CD8-positive, alpha-beta memory T cell (primary cell): ENCODE measurements at regions not wholly inside any gene's neighbourhood (a gene's known extent, or its start where the extent isn't known, plus 50 kb on each side); places are given as distances from the start of the nearest gene placed in this dataset.

Experiments
- CTCF ChIA-PET: fragments of 350-600 bp; sonication (Branson Sonifier 250); formaldehyde crosslinking; loops from one replicate; lab custom pipeline; 2021; ENCODE audit warnings: antibody characterized with exemption; lab: Charles Lee
- POLR2A ChIA-PET: fragments of 350-600 bp; sonication (Branson Sonifier 250); formaldehyde crosslinking; loops from one replicate; lab custom pipeline; 2021; ENCODE audit warnings: antibody characterized with exemption; lab: Charles Lee
- DNase-seq, 5 donors: peaks; one replicate each; pipeline versions ENCODE4 v3.0.0 to v3.0.0-alpha.2; 2020 to 2022; ENCODE audit warnings: mixed read lengths in 1 of 5
- H3K27ac ChIP-seq: one replicate; pipeline ENCODE4 v1.7.0; 2013; ENCODE audit warnings: low read depth, mild to moderate bottlenecking, low read length, moderate library complexity
- H3K27me3 ChIP-seq: 2 replicates; pipeline ENCODE4 v1.7.0; 2013; ENCODE audit warnings: low read length, mild to moderate bottlenecking; ENCODE audit not compliant: insufficient read depth, poor library complexity, severe bottlenecking
- H3K36me3 ChIP-seq: 2 replicates; pipeline ENCODE4 v1.7.0; 2013; ENCODE audit warnings: mild to moderate bottlenecking, low read length, moderate library complexity; ENCODE audit not compliant: insufficient read depth
- H3K4me1 ChIP-seq: 2 replicates; pipeline ENCODE4 v1.7.0; 2013; ENCODE audit warnings: mild to moderate bottlenecking, low read length, moderate library complexity; ENCODE audit not compliant: insufficient read depth
- H3K4me3 ChIP-seq: 2 replicates; pipeline ENCODE4 v1.7.0; 2013; ENCODE audit warnings: mild to moderate bottlenecking, low read length
- H3K9me3 ChIP-seq: 2 replicates; pipeline ENCODE4 v1.7.0; 2013; ENCODE audit warnings: mild to moderate bottlenecking, low read length
- H3K27ac Mint-ChIP-seq, 8 donors: one replicate each; pipeline ENCODE4 v1.8.0; 2020 to 2021; ENCODE audit warnings: mixed read lengths in 8 of 8, mild to moderate bottlenecking in 6 of 8, inconsistent platforms in 3 of 8, moderate library complexity in 3 of 8
- H3K27me3 Mint-ChIP-seq, 2 donors: one replicate each; pipeline ENCODE4 v1.8.0; 2020 to 2021; ENCODE audit warnings: mixed read lengths in 2 of 2, mild to moderate bottlenecking in 1 of 2, moderate library complexity in 1 of 2
- H3K36me3 Mint-ChIP-seq, 3 donors: one replicate each; pipeline ENCODE4 v1.8.0; 2020 to 2021; ENCODE audit warnings: mixed read lengths in 3 of 3, inconsistent platforms in 1 of 3, mild to moderate bottlenecking in 1 of 3
- H3K4me1 Mint-ChIP-seq, 3 donors: one replicate each; pipeline ENCODE4 v1.8.0; 2020 to 2021; ENCODE audit warnings: mixed read lengths in 3 of 3, inconsistent platforms in 1 of 3, mild to moderate bottlenecking in 1 of 3
- H3K4me3 Mint-ChIP-seq, 7 donors: one replicate each; pipeline ENCODE4 v1.8.0; 2020 to 2021; ENCODE audit warnings: mixed read lengths in 7 of 7, mild to moderate bottlenecking in 6 of 7, moderate library complexity in 4 of 7, inconsistent platforms in 2 of 7
- H3K9me3 Mint-ChIP-seq, 5 donors: one replicate each; pipeline ENCODE4 v1.8.0; 2020 to 2022; ENCODE audit warnings: mixed read lengths in 5 of 5, mild to moderate bottlenecking in 3 of 5, moderate library complexity in 2 of 5, inconsistent platforms in 1 of 5

DNA sequence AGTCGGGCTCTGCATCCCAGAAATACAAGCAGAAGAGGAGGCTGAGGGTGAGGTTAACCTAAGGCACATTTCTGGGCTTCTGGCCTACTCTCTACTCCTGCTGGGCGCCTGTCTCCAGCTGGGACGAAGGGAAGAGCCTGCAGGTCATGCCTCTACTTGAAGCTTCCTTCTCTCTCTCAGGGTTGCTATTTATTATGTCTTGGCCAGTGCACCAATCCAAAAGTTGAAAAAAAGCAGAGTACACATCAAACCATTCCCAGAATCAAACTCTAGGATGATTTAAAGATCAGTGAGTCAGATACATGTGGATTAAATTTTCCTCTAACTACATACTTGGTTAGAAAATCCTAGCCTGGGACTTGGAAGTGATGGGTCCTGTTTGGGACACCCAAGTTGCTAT is 60.2 kb upstream of the CDON start:
- Histone ChIP-seq H3K27ac (no peak overlapping the region), H3K4me1 (no peaks in the 10 kb centered on the region), H3K9me3 (no peaks in the 10 kb centered on the region), H3K27me3 (no peaks in the 10 kb centered on the region), H3K4me3 (no peak overlapping the region), H3K36me3 (no peaks in the 10 kb centered on the region)
- no peak for DNase-seq
- H3K4me1 Mint-ChIP-seq, result no peaks in the 10 kb centered on the region
- no peaks in the 10 kb centered on the region for H3K36me3 Mint-ChIP-seq
- POLR2A ChIA-PET, result no interaction called here
- CTCF ChIA-PET, result no interaction called here
- peaks cover 0 to 7% of the 10 kb centered on the region in 2 donors for H3K27me3 Mint-ChIP-seq
- H3K27ac Mint-ChIP-seq, result peak overlapping the region in 1 of 8 donors; percentile 3
- H3K4me3 Mint-ChIP-seq, result no peak overlapping the region
- H3K9me3 Mint-ChIP-seq, result peaks cover 0 to 1% (median 0%) of the 10 kb centered on the region in 5 donors

DNA sequence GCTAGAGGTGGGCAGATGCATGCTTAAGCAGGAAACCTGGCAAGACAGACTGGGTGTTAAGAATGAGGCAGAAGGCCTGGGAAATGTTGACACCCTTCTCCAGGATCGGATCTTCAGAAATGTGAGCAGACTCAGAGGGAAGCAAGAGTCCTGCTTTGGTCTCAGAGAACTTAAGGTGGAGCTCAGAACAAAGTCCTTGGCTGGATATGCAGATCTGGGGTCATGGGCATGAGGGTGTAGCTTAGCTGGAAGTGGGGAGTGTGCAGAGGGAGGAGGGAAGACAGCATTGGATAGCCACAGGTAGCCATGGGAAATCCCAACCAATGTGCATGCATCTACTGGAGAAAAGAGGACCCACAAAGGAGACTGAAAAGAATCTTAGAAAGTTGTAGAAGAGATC is 58.6 kb upstream of the CDON start:
- Mint-ChIP-seq H3K36me3 (no peaks in the 10 kb centered on the region), H3K9me3 (peaks cover 0 to 1% (median 0%) of the 10 kb centered on the region in 5 donors), H3K4me3 (no peak overlapping the region), H3K4me1 (no peaks in the 10 kb centered on the region), H3K27me3 (peaks cover 0 to 7% of the 10 kb centered on the region in 2 donors), H3K27ac (no peak overlapping the region)
- Histone ChIP-seq H3K9me3 (no peaks in the 10 kb centered on the region), H3K27me3 (no peaks in the 10 kb centered on the region), H3K36me3 (no peaks in the 10 kb centered on the region), H3K27ac (no peak overlapping the region), H3K4me1 (no peaks in the 10 kb centered on the region), H3K4me3 (no peak overlapping the region)
- ChIA-PET CTCF (no interaction called here), POLR2A (no interaction called here)
- DNase-seq, result no peak

DNA sequence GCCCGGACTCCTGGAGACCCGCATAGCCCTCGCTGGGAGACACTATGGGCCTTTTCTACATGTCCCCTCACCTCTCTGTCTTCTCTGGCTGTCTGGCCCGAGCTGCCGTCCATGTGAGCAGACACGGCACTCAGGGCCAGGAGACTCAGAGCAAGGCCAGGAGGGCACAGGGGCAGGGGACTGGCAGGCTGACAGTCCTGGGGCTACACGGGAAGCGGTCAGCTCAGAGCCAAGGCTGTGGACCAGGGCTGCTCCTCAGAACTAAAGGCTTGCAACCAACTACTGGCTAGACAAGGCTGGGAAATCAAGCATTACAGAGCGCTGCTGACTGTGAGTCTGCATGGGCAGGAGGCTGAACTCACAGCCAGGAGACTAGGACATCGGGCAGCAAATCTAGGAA is 56.1 kb upstream of the CDON start:
- CTCF ChIA-PET, result no interaction called here
- no peak overlapping the region for H3K27ac ChIP-seq
- DNase-seq, result no peak
- Mint-ChIP-seq H3K27ac (no peak overlapping the region), H3K4me3 (no peak overlapping the region), H3K4me1 (no peaks in the 10 kb centered on the region), H3K9me3 (peaks cover 0 to 1% (median 0%) of the 10 kb centered on the region in 5 donors), H3K36me3 (no peaks in the 10 kb centered on the region), H3K27me3 (peaks cover 0 to 5% of the 10 kb centered on the region in 2 donors)
- H3K36me3 ChIP-seq, result no peaks in the 10 kb centered on the region
- no peaks in the 10 kb centered on the region for H3K9me3 ChIP-seq
- H3K4me3 ChIP-seq, result no peak overlapping the region
- no peaks in the 10 kb centered on the region for H3K27me3 ChIP-seq
- POLR2A ChIA-PET, result no interaction called here
- no peaks in the 10 kb centered on the region for H3K4me1 ChIP-seq

DNA sequence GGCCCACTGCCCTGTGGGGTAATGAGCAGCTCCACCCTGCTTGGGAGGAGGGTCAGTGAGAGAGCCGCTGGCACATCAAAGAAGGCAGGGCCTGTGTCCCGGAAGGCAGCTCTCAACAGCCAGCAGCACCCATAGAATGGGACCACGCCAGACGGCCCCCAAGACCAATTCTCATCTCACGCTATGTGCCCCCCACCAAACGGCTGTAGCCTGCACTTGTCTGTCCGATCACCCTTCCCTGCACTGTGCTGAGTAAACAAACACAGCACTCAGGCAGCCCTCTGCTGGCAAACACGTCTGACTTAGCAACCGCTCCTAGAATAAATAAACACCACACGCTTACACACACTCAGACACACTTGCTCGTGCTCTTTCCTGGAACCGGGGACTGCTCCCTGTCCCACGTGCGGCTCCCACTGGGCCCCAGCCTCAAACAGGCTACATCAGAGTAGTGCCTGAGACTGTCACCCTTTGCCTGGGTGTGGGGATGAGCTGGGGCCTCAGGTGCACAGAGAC is 53.2 kb upstream of the CDON start:
- H3K9me3 Mint-ChIP-seq, result no peaks in the 10 kb centered on the region
- H3K27me3 ChIP-seq, result no peaks in the 10 kb centered on the region
- no peak overlapping the region for H3K27ac ChIP-seq
- peaks cover 0 to 7% of the 10 kb centered on the region in 2 donors for H3K27me3 Mint-ChIP-seq
- H3K4me3 ChIP-seq, result no peak overlapping the region
- peak overlapping the region in 1 of 8 donors; percentile 75 for H3K27ac Mint-ChIP-seq
- H3K4me1 ChIP-seq, result no peaks in the 10 kb centered on the region
- CTCF ChIA-PET, result no interaction called here
- H3K9me3 ChIP-seq, result no peaks in the 10 kb centered on the region
- no peaks in the 10 kb centered on the region for H3K36me3 Mint-ChIP-seq
- POLR2A ChIA-PET, result no interaction called here
- no peak for DNase-seq
- H3K4me3 Mint-ChIP-seq, result no peak overlapping the region
- H3K4me1 Mint-ChIP-seq, result no peaks in the 10 kb centered on the region
- H3K36me3 ChIP-seq, result no peaks in the 10 kb centered on the region

DNA sequence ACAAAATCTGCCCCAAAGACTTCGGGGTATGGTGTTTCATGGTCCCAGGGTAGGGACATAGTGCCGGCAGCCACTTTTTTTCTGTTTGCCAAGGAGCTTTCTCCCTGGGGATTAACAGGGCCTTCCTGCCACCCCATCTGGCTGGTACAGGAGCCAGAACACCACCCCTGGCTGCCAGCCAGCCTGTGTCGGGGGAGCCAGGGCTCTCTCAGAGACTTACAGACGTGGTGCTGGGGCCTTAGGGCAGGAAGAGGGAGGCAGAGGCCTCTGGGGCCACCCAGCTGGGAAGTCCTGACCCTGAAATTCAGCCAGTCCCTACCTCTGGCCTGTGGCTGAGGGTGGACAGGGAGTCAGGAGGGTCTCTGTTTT is 52.4 kb upstream of the CDON start:
- Histone ChIP-seq H3K4me1 (no peaks in the 10 kb centered on the region), H3K36me3 (no peaks in the 10 kb centered on the region), H3K27ac (no peak overlapping the region), H3K4me3 (no peak overlapping the region), H3K27me3 (no peaks in the 10 kb centered on the region), H3K9me3 (no peaks in the 10 kb centered on the region)
- Mint-ChIP-seq H3K4me3 (no peak overlapping the region), H3K9me3 (no peaks in the 10 kb centered on the region), H3K4me1 (no peaks in the 10 kb centered on the region), H3K36me3 (no peaks in the 10 kb centered on the region), H3K27me3 (peaks cover 0 to 7% of the 10 kb centered on the region in 2 donors), H3K27ac (peak overlapping the region in 1 of 8 donors; percentile 43)
- ChIA-PET CTCF (no interaction called here), POLR2A (no interaction called here)
- DNase-seq, result no peak

DNA sequence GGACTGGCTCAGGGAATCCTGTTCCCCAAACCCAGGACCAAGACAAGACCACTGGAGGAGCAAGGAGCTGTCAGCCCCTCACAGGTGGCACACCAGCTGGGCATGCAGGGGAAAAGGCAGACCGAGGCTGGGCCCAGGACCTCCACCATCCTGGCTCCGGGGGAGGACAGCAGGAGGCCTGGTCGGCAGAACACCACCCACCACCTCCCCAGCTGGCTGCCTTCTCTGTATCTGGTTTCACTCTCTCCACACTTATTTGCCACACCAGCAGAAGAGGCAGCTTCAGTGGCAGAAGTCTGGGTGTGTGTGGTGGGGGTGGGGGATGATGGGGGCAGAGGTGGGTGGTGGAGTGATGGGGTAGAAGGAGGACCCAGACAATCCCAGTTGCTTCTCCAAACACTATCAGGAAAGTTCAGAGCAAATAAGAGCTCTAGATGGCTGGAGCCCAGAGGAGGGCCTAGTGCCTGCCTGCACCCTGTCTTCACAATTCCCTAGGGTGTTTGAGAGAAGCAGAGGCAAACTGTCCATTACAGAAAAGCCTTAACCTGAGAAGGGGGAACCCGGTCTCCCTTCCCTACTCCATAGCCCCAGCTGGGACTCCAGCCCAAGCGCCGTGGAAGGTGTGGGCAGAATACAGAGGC is 51.9 kb upstream of the CDON start:
- ChIA-PET POLR2A (no interaction called here), CTCF (no interaction called here)
- DNase-seq, result no peak
- Mint-ChIP-seq H3K4me1 (no peaks in the 10 kb centered on the region), H3K36me3 (no peaks in the 10 kb centered on the region), H3K4me3 (no peak overlapping the region), H3K27ac (no peak overlapping the region), H3K27me3 (peaks cover 0 to 7% of the 10 kb centered on the region in 2 donors), H3K9me3 (no peaks in the 10 kb centered on the region)
- Histone ChIP-seq H3K36me3 (no peaks in the 10 kb centered on the region), H3K27me3 (no peaks in the 10 kb centered on the region), H3K4me3 (no peak overlapping the region), H3K4me1 (no peaks in the 10 kb centered on the region), H3K9me3 (no peaks in the 10 kb centered on the region), H3K27ac (no peak overlapping the region)

DNA sequence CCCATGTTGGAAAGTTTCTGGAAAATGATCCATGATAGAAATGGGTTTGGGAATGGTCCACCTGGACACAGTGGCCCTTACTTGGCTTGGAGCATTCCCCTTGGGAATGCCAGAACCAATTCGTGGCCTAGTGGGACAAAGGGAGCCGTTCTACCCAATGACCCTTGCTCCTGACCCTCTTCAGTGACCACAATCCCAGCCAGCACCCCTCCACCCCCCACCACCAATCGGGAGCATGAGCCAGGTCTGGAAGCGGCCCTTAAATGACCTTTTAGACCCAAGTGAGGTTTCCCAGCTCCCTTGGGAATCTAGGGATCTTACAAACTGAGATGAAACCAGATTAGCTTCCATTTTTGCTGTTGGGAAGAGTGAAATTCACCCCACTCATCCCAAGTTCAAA is 51.3 kb upstream of the CDON start:
- Mint-ChIP-seq H3K27me3 (peaks cover 0 to 5% of the 10 kb centered on the region in 2 donors), H3K9me3 (no peaks in the 10 kb centered on the region), H3K27ac (no peak overlapping the region), H3K36me3 (no peaks in the 10 kb centered on the region), H3K4me3 (no peak overlapping the region), H3K4me1 (no peaks in the 10 kb centered on the region)
- no peak overlapping the region for H3K4me3 ChIP-seq
- DNase-seq, result no peak
- no peaks in the 10 kb centered on the region for H3K9me3 ChIP-seq
- H3K27me3 ChIP-seq, result no peaks in the 10 kb centered on the region
- CTCF ChIA-PET, result no interaction called here
- H3K27ac ChIP-seq, result no peak overlapping the region
- no peaks in the 10 kb centered on the region for H3K4me1 ChIP-seq
- no peaks in the 10 kb centered on the region for H3K36me3 ChIP-seq
- POLR2A ChIA-PET, result no interaction called here

DNA sequence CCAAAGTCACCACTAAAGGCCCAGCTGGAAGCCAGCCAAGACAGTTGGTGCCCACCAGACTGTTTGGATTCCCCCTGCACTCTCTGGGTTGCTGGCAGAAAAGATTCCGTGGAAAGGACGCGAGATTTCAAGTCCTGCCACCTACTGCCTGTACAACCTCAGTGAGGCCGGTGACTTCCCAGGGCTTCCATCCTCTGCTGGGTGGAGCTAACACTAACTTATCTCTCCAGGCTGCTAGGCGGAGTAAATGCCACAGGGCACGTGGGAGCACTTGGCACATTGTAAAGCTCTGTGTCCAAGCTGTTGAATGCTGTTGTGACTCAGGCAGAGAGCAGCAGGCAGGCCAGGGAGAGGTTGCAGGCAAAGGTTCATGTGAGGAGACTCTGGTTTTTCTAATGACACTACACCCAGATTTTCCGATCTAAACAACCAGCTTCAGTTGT is 50.9 kb upstream of the CDON start:
- POLR2A ChIA-PET, result no interaction called here
- no peak overlapping the region for H3K27ac Mint-ChIP-seq
- Histone ChIP-seq H3K9me3 (no peaks in the 10 kb centered on the region), H3K4me3 (no peak overlapping the region), H3K27me3 (no peaks in the 10 kb centered on the region), H3K36me3 (no peaks in the 10 kb centered on the region), H3K27ac (no peak overlapping the region), H3K4me1 (no peaks in the 10 kb centered on the region)
- H3K4me3 Mint-ChIP-seq, result no peak overlapping the region
- H3K4me1 Mint-ChIP-seq, result no peaks in the 10 kb centered on the region
- H3K27me3 Mint-ChIP-seq, result peaks cover 0 to 3% of the 10 kb centered on the region in 2 donors
- DNase-seq, result no peak
- H3K36me3 Mint-ChIP-seq, result no peaks in the 10 kb centered on the region
- CTCF ChIA-PET, result no interaction called here
- H3K9me3 Mint-ChIP-seq, result no peaks in the 10 kb centered on the region
